Astrocyte of the spinal cord (primary cell): ENCODE measurements at regions not wholly inside any gene's neighbourhood (a gene's known extent, or its start where the extent isn't known, plus 50 kb on each side); places are given as distances from the start of the nearest gene placed in this dataset.

Experiments used
- DNase-seq: peaks from one replicate; pipeline ENCODE4 v3.0.0; 2011; ENCODE audit warnings: low read depth, low spot score
- H3K4me3 ChIP-seq: 2 replicates; pipeline ENCODE4 v1.5.1; 2011; ENCODE audit warnings: low read depth, mild to moderate bottlenecking, low read length, moderate library complexity
- CTCF ChIP-seq: IDR thresholded peaks from 2 replicates; pipeline ENCODE4 v1.5.1; 2012; ENCODE audit warnings: low read depth, mild to moderate bottlenecking, low read length, inconsistent platforms
- in situ Hi-C: cut with HindIII; loops from 2 replicates; pipeline ENCODE4 v1.10.0; 2017; ENCODE audit warnings: low sequenced_read_pairs

- no peak overlapping the region for H3K4me3 ChIP-seq
- DNase-seq, result no peak
- in situ Hi-C loops, result no loop called here
- no peak for TF ChIP-seq CTCF
These were observed 313.9 kb upstream of the SATB1 start for GRCh38 chr3:18739099-18739433.

- in situ Hi-C loops, result no loop called here
- TF ChIP-seq CTCF, result no peak
- no peak for DNase-seq
- H3K4me3 ChIP-seq, result no peak overlapping the region
These were observed 313.4 kb upstream of the SATB1 start for GRCh38 chr3:18738393-18739098.

- DNase-seq, result no peak
- H3K4me3 ChIP-seq, result no peak overlapping the region
- in situ Hi-C loops, result no loop called here
- TF ChIP-seq CTCF, result no peak
These were observed 309.9 kb upstream of the SATB1 start for GRCh38 chr3:18735005-18735404.

- in situ Hi-C loops, result no loop called here
- no peak for DNase-seq
- TF ChIP-seq CTCF, result no peak
These were observed 309.2 kb upstream of the SATB1 start for GRCh38 chr3:18734309-18734708.

GRCh38 chr3:18732474-18732873, 307.3 kb upstream of the SATB1 start:
- no peak for TF ChIP-seq CTCF
- in situ Hi-C loops, result no loop called here
- no peak for DNase-seq
- no peak overlapping the region for H3K4me3 ChIP-seq

More at GRCh38 chr3:18734309-18734708, 309.2 kb upstream of the SATB1 start:
- H3K4me3 ChIP-seq, result no peak overlapping the region

- no peak for TF ChIP-seq CTCF
- no peak for DNase-seq
- H3K4me3 ChIP-seq, result no peak overlapping the region
- in situ Hi-C loops, result no loop called here
These were observed 305.4 kb upstream of the SATB1 start for GRCh38 chr3:18730491-18730890.

- in situ Hi-C loops, result no loop called here
- H3K4me3 ChIP-seq, result no peak overlapping the region
- no peak for DNase-seq
- no peak for TF ChIP-seq CTCF
These were observed 304.5 kb upstream of the SATB1 start for GRCh38 chr3:18729671-18730070.
